ENCODE measurements at regions not wholly inside any gene's neighbourhood (a gene's known extent, or its start where the extent isn't known, plus 50 kb on each side); places are given as distances from the start of the nearest gene placed in this dataset.

GRCh38 chrX:122625821-122626220 lies 558.3 kb upstream of the GRIA3 start:
- TF ChIP-seq POLR2A (IDR thresholded peaks at IDR 0.05) = no peak
- no peak for TF ChIP-seq CTCF (IDR thresholded peaks at IDR 0.05)

Data from thyroid gland (tissue), 4 donors.